NCI-H1105 (cell line): ENCODE measurements at regions not wholly inside any gene's neighbourhood (a gene's known extent, or its start where the extent isn't known, plus 50 kb on each side); places are given as distances from the start of the nearest gene placed in this dataset.
"Not testable (repeated sequence)": the region's sequence is repeated elsewhere in the genome, so short reads cannot be mapped to it uniquely, and the experiment has no call there.

ENCODE experiments used
- DNase-seq: peaks from one replicate; lab custom pipeline; 2025; lab: John Stamatoyannopoulos, UW

DNA sequence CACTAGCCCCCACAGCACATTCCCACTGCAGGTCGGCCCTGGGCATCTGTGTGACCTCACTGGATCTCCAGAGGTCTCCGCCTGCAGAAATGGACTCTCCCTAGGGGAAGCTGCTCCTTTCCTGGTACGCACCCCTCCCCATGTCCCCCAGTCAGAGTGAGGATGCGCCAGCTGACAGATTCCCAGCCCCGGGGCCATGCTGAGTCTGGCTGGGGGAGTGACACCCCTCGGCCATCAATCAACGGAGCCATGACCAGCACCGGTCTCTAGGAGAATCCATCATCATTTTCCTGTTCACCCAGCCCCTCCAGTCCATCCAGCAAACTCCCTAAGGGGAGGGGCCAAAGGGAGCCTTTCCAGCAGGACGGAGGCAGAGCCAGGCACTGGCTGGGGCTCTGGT is 68.7 kb upstream of the PAX7 start:
- DNase-seq: no peak

DNA sequence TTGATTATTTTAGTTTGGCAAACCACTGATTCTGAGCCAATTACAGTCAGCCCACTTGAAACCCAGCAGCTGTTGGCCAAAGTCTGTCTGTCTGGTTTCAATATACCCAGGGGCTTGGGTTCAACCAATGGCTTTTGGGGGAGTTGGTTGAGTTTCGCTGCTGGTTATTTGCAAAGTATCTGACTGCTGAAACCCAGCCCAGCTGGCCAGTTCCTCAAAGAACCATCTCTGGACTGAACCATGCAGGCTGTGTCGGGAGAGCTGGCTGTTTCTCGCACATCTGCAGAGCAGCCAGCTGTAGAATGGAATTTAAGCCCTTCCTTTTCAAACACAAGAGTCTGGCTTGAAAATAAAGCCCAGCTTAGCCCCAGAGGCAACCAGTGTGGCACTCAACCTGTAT is 66.0 kb upstream of the PAX7 start:
- no peak for DNase-seq

DNA sequence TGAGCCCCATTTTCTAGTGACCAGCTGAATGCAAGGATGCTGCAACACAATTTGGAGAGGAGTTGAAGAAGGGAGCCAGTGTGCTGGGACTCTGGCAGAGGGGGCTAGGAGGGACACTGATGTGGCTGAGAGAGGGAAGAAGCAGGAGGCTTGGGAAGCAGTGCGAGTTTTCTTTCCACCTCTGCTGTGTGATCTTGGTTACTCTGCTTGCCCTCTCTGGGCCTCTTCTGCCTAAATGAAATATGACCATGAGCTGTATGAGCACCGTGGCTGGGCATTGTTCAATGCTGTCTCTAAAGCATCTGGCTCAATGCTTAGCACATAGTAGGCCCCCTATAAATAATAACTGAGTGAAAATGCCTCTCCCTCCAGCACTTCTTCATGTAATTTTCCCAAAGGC is 65.3 kb upstream of the PAX7 start:
- no peak for DNase-seq

DNA sequence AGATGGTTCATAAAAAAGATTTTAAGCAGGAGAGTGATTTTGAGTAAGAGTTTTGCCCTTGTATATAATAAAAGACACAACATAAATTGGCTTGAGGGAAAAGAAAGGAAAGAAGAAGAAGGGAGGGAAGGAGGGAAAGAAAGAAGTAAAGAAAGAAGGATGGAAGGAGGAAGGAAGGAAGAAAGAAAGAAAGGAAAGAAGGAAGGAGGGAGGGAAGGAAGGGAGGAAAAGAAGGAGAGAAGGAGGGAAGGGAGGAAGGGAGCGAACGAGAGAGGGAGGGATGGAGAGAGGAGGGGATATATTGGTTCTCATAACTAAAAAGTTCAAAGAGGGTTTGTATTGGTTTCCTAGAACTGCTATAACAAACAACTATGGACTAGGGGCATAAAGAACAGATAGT is 62.2 kb upstream of the PAX7 start:
- DNase-seq: no peak

DNA sequence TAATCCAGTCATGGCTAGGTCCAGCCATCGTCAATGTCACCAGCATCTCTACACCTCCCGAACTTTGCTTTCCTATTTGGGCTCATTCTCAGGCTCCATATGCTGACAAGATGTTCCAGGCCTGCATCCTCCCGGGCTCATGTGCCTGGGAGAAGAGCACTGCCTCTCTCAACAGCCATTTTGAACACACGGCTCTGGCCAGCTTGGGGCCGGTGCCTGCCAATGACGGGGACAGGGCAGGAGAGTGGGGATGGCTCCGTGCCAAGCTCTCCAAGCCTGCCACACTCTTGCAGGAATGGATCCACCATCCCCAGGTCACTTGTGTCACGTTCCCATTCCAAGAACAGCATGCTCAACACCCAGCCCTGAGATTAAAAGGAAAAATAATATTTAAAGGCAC is 61.4 kb upstream of the PAX7 start:
- DNase-seq: no peak

DNA sequence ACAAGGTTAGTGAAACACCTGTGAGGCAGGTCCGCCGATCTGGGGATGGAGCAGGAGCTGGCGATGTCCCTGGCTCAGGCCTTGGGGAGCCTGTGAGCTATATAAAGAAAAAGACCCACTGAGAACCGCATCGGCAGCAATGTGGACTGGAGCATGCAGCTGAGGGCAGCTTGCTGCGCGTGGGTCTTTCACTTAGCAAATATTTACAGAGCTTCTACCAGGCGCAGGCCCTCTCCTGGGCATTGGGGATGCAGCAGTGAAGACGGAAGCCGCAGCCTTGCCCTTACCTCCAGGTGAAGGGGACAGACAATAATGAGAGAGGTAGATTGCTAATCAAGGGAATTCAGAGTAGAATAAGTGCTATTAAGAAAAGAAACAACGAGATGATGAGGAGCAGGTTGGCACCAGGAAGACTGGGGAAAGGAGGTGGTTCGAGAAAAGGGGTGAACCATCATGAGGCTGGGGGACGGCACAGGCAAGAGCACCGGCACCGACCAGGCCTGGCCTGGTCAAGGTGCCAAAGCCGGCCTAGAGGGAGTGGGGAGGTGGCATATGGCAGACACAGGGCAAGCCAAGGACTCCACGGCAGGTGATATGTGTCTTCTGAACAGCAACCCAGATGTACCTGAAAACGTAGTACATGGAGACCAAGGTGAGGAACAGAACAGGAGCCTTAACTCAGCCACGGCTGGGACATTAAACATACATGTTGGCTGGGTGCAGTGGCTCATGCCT is 60.7 kb upstream of the PAX7 start:
- DNase-seq: no peak

DNA sequence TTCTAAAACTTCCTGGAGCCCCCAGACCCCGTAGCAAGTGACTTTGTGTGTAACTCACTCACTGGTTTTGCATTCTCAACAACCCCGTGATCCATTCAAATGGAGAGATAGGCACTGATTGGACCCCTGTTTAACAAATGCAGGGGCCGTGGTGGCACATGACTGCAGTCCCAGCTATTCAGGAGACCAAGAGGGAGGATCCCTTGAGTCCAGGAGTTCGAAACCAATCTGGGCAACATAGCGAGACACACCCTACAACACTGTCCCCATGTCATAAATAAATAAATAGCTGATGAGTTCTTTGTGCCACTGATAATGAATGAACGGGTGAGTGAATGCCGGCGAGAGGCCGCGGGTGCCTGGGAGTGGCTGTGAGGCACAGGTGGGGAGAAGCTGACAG is 59.4 kb upstream of the PAX7 start:
- no peak for DNase-seq

DNA sequence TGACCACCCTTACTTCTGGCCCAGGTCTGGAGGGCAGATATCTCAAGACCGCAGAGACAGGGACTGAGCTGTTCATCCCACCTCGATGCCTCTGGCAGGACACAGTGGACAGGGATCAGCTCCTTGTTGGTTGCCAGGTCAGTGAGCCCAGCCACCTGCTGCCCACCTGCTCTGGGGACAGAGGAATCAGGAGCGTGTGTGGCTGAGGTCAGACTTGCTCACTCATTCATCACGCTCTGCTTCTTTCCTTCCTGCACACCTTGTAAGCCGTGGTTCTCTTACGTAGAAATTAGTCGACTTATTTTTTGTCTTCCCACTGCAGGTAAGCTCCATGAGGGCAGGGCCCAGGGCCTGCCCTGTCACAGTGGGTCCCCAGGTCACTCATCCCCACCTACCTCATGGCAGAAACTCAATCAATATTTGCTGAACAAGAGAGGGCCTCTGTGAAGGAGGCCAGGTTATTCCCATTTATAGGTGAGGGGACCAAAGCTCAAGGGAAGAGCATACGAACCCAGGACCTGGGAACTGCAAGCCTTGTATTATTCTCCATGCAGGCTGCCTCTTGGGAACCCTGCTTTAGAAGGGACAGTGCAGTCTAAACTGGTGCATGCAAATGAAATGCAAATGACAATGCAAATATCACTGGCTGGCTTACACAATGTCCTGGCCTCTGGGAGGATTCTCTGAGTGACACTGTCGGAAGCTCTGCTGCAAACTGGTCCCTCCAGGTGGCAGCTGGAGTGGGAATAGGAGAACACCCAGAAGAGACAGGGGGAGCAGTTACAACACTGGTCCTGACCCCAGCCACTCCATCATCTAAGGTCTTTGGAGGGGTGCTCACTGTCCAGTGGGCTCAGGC is 58.4 kb upstream of the PAX7 start:
- DNase-seq: no peak

DNA sequence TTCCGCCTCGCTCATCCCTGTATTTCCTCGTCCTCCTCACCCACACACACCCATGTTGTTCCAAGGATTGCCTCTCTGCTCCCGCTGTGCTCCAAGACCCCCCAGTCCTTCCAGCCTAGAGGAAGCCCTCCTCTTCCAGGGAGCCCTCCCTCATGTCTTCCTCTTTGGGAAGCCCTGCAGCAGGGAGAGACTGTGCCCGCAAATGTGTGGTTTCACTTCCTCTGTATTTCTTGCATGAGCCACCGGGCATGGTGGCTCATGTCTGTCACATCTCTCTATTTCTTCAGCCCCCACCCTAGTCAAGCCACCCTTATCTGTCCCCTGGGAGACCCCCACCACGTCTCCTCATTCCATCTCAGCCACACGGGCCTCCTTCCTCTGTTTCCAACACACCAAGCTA is 57.5 kb upstream of the PAX7 start:
- DNase-seq: no peak

DNA sequence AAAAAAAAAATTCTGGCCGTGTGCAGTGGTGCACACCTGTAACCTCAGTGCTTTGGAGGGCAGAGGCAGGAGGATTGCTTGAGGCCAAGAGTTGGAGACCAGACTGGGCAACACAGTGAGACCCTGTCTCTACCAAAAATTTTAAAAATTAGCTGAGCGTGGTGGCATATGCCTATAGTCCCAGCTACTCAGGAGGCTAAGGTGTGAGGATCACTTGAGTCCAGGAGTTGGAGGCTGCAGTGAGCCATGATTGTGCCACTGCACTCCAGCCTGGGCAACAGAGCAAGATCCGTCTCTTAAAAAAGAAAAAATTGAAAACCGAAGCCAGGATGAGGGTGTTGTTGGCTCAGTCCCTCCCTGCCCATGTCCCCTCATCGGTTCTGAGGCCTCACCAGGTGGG is 55.9 kb upstream of the PAX7 start:
- DNase-seq: no peak

DNA sequence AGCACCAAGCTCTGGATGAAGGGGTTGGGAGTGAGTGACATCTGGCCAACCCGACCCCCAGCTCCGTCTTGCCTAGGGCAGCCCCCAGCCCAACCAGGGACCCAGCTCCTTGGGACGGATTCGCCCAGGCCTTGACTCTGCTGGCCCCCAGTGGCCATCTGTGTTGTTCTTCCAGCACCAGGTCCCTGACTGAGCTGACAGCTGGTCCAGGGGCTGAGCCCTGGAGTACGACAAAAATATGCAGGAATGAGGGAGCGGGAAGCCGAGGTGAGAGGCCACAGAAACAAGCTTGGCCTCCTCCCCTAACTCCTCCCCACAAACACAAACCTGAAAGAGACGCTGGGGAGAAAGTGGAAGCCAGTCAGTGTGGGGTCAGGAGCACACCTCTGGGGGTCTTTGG is 55.0 kb upstream of the PAX7 start:
- DNase-seq: peak; percentile 22

DNA sequence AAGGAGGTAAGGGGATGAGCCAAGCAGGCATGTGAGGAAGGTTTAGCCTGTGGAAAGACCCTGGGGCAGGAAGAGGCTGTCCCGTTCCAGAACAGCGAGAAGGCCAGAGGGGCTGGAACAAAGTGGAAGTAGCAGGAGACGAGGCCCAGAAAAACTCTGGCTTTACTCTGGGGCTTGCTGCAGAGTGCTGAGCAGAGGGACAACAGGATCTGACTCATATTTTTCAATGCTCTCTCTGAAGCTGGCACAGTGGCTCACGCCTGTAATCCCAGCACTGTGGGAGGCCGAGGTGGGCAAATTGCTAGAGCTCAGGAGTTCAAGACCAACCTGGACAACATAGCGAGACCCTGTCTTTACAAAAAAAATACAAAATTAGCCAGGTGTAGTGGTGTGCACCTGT is 52.4 kb upstream of the PAX7 start:
- no peak for DNase-seq

DNA sequence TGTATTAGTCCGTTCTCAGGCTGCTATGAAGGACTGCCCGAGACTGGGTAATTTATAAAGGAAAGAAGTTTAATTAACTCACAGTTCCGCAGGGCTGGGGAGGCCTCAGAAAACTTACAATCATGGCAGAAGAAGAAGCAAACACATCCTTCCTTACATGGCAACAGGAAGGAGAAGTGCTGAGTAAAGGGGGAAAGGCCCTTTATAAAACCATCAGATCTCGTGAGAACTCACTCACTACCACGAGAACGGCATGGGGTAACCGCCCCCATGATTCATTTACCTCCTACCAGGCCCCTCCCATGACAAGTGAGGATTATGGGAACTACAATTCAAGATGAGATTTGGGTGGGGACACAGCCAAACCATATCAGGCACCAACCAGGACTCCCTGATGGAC is 51.4 kb upstream of the PAX7 start:
- DNase-seq: not testable (repeated sequence)

DNA sequence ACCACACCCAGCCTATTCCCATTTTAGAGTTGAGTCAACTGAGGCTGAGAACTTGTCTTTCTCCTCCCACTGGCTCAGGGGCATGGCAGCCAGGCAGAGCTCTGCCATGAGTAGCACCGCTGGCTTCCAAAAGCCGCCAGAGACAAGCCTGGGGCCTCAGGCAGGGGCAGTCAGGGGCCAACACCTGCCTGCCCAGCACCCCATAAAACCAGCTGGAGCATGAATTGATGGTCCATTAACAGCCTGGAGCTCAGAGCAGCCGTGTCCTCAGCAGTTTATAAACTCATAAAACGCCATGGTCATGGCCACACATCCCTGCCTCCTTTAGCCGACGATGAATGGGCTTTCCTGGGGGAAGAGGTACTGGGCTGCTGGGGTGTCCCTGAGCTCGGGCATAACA is 50.6 kb upstream of the PAX7 start:
- DNase-seq: no peak

DNA sequence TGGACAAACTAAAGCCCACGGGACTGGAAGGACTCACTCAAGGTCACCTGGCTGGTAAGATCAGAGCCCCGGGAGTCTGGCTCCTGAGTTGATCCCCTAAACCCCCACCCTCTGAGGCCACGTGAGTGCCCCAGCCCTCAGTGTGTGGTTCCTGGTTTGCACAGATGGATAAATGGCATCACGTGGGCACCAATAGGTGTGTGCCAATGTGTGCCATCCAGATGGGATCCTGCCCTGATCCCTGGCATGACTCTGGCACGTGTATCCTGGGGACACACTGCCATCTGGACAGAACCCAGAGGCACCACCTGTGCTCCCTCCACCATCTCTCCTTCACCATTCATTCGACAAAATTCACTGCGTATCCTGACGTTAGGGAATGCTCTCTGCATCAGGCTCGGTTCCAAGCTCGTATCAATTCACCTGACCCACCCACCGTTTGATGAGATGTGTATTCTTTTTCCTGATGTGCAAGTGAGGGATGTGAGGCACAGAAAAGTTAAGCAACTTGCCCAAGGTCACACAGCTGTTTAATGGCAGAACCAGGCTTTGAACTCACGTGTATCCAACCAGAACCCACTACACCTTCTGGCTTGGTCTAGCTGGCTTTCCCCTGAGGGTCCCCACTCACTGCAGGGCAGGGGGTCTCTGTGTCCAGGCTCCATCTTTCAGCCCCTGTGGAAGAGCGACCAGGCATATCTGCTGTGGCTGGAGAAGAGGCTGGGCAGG is 49.8 kb upstream of the PAX7 start:
- DNase-seq: no peak
